Stimulated activated CD4-positive, alpha-beta T cell treated with anti-CD3 and anti-CD28 coated beads, Interleukin-4, amount 100 ng/mL, for 1 hour (primary cell): ENCODE measurements at regions not wholly inside any gene's neighbourhood (a gene's known extent, or its start where the extent isn't known, plus 50 kb on each side); places are given as distances from the start of the nearest gene placed in this dataset.

Source experiments
- DNase-seq: peaks from one replicate; pipeline ENCODE4 v3.0.0-alpha.2; 2020

- peak; percentile 94 for DNase-seq
Observed at GRCh38 chr5:68433923-68434879, 218.6 kb downstream of the PIK3R1 start.

GRCh38 chr5:68435611-68436010 lies 220.1 kb downstream of the PIK3R1 start:
- DNase-seq: no peak

GRCh38 chr5:68436686-68437520 lies 221.3 kb downstream of the PIK3R1 start:
- no peak for DNase-seq

GRCh38 chr5:68438876-68439275 lies 223.3 kb downstream of the PIK3R1 start:
- no peak for DNase-seq

GRCh38 chr5:68440245-68440644 lies 224.7 kb downstream of the PIK3R1 start:
- DNase-seq: no peak

GRCh38 chr5:68440651-68441050 lies 225.1 kb downstream of the PIK3R1 start:
- no peak for DNase-seq

GRCh38 chr5:68441309-68442073 lies 225.9 kb downstream of the PIK3R1 start:
- DNase-seq: no peak

- DNase-seq: no peak
Observed at GRCh38 chr5:68443091-68443490, 227.5 kb downstream of the PIK3R1 start.

- no peak for DNase-seq
Observed at GRCh38 chr5:68444048-68444447, 228.5 kb downstream of the PIK3R1 start.

- no peak for DNase-seq
Observed at GRCh38 chr5:68444833-68445232, 229.3 kb downstream of the PIK3R1 start.

- DNase-seq: no peak
Observed at GRCh38 chr5:68445257-68446069, 229.9 kb downstream of the PIK3R1 start.

- no peak for DNase-seq
Observed at GRCh38 chr5:68446070-68446357, 230.5 kb downstream of the PIK3R1 start.

- DNase-seq: no peak
Observed at GRCh38 chr5:68446487-68446894, 230.9 kb downstream of the PIK3R1 start.

- DNase-seq: no peak
Observed at GRCh38 chr5:68447136-68447929, 231.8 kb downstream of the PIK3R1 start.

- no peak for DNase-seq
Observed at GRCh38 chr5:68449380-68449779, 233.8 kb downstream of the PIK3R1 start.

GRCh38 chr5:68450245-68450852 lies 234.8 kb downstream of the PIK3R1 start:
- no peak for DNase-seq

GRCh38 chr5:68452286-68452685 lies 236.7 kb downstream of the PIK3R1 start:
- DNase-seq: no peak

- DNase-seq: no peak
Observed at GRCh38 chr5:68454172-68454571, 238.6 kb downstream of the PIK3R1 start.

- DNase-seq: no peak
Observed at GRCh38 chr5:68454766-68455165, 239.2 kb downstream of the PIK3R1 start.

GRCh38 chr5:68455216-68455615 lies 239.7 kb downstream of the PIK3R1 start:
- no peak for DNase-seq

GRCh38 chr5:68456756-68457217 lies 241.2 kb downstream of the PIK3R1 start:
- DNase-seq: no peak
